ENCODE measurements at regions not wholly inside any gene's neighbourhood (a gene's known extent, or its start where the extent isn't known, plus 50 kb on each side); places are given as distances from the start of the nearest gene placed in this dataset.

DNA sequence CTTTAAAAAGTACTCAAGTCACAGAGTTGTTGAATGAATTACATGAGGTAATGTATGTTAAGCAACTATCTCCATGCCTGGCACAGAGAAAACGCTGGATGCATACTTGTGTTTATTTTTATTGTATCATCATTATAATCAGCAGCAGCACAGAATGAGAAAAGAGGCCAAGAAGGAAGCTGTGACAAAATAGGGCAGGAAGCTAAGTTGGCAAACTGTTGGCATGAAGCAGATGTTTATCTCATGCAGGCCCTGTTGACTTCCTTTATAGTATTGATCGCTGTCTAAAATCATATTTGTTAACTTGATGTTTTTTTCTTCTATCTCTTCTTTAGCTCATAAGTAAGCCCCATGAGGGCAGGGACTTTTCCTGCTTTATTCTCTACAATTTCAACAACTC is 466.6 kb downstream of the TRHDE start:
- TF ChIP-seq, protein P1, sequence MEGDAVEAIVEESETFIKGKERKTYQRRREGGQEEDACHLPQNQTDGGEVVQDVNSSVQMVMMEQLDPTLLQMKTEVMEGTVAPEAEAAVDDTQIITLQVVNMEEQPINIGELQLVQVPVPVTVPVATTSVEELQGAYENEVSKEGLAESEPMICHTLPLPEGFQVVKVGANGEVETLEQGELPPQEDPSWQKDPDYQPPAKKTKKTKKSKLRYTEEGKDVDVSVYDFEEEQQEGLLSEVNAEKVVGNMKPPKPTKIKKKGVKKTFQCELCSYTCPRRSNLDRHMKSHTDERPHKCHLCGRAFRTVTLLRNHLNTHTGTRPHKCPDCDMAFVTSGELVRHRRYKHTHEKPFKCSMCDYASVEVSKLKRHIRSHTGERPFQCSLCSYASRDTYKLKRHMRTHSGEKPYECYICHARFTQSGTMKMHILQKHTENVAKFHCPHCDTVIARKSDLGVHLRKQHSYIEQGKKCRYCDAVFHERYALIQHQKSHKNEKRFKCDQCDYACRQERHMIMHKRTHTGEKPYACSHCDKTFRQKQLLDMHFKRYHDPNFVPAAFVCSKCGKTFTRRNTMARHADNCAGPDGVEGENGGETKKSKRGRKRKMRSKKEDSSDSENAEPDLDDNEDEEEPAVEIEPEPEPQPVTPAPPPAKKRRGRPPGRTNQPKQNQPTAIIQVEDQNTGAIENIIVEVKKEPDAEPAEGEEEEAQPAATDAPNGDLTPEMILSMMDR (conservative IDR thresholded peaks at IDR 0.05; ENCODE audit: low read depth, low read length), result no peak
- no peak for TF ChIP-seq EZH2 (IDR thresholded peaks at IDR 0.05; ENCODE audit: borderline replicate concordance, low read depth, low read length, poor library complexity, severe bottlenecking)

All from A673 (cell line).